HG03354 (cell line): ENCODE measurements at regions not wholly inside any gene's neighbourhood (a gene's known extent, or its start where the extent isn't known, plus 50 kb on each side); places are given as distances from the start of the nearest gene placed in this dataset.

Experiments
- ATAC-seq: cut with Tn5 transposase; IDR thresholded peaks from one replicate; pipeline ENCODE4 v1.9.1; 2021; ENCODE audit warnings: mild to moderate bottlenecking; ENCODE audit not compliant: unreplicated experiment, poor library complexity, severe bottlenecking

DNA sequence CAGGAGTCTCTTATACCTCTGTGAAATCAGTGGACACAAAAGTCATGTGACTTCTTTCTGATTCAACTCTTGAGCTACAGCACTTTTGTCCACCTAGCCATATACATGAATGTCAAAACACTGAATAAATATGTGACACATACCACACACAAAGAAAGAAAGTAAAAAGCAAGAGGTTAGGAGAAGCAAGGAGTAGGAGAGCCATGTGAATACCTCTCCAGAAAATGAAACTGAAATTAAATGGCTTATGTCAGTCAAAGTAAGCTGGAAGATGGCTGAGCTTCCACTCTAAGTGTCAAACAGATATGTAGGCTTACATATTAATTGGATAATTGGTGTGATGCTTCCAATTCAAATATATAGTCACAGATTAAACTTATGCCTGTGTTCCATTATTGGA, 1050.5 kb downstream of the BCL11A start:
- ATAC-seq: no peak

DNA sequence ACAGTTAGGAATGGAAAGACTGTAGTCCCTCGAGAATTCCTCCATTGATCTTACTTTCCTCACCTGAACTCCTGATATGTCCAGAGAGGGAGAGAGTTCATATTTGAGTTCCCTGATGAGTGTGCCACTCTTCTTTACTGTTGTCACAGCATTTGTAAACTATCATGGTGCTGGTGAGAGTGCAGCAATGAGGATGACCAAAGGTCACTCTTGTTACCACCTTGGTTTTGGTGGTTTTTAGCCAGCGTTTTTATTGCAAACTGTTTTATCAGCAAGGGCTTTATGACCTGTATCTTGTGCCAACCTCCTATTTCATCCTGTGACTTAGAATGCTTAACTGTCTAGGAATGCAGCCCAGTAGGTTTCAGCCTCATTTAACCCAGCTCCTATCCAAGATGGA, 1062.5 kb downstream of the BCL11A start:
- no peak for ATAC-seq

DNA sequence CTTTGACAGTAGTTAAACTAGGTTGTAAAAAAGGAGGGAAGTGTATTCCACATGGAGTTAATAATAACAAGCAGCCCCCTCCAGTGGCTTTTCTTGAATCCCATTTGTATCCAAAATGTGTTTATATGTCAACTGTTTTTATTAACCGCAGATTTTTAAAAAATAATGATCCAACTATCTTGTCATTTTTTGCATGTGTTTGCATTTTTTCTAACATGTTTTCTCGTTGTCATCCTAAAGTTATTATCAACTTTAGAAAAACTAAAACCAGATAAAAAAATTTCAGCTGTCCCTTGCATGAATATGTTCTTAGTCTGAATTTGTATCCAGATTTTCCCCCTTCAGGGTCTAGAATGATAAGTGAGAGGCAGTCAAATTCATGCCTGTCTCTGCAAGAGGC, 1063.3 kb downstream of the BCL11A start:
- ATAC-seq: no peak

DNA sequence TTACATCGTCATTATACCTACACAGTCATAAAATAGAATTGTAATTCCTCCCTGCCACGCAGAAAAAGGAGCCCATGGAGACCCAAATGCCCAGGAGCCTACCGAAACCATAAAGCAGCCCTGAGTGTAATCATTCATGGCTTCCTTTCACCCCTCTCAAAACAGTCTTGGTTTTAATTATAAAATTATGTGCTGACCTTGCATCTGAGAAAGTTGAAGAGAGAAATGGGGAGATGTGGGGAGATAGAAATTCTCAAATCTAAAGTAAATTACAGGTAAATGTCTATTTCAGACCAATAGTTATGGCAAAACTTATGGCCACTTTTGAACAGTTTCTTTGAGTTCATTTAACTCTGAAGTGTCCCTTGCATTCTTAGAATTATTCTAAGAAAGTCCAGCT, 1068.8 kb downstream of the BCL11A start:
- ATAC-seq: no peak

DNA sequence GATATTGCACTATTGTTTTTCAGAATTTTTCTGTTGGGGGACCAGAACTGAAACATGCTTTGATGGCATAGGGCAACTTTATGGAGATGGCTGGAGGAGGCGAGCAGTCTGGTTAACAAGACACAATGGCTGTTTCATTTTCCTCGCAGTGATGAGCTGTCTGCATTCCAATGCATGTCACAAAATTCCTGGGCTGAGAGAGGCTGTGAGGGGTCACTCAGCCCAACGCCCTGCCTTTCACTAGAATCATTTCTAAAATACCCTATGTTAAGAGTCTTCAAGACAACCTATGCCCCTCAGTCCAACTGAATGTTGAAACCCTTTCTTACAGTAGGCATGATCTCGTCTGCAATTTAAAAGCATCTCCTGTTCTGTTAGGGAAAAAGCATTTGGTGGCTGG, 1090.0 kb downstream of the BCL11A start:
- no peak for ATAC-seq

DNA sequence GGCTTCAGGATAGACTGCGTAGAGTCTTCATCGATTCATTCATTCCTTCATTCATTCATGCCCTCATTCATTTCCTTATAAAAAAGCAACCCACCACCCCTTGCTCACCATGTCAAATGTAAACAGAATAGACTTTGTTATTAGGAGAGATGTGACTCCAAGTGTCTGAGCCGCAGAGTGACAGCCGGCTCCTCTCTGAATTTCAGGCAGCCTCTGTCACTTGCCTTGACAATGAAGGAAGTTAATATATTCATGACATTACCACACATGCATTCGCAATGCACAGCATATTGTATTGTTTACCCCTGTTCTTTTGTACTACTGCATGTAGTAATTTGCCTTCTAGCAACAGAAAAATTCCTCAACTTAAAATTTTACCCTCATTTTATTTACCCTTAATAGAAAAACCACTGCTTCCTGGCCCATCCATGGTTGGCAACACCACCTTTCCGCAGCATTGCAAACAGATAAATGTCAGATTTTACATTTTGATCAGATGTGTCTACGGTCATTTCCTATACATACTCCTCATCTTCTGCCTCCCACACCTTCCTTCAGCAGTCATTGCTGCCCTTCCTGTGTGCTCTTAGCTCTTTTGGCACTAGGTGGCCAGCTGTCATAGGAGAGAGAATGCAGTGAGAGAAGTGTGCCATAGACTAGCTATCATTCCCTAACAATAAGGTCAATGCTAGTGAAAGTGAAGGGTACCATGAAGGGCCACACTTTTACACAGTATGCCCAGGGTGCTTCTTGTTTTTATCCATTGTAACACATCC, 1090.8 kb downstream of the BCL11A start:
- no peak for ATAC-seq

DNA sequence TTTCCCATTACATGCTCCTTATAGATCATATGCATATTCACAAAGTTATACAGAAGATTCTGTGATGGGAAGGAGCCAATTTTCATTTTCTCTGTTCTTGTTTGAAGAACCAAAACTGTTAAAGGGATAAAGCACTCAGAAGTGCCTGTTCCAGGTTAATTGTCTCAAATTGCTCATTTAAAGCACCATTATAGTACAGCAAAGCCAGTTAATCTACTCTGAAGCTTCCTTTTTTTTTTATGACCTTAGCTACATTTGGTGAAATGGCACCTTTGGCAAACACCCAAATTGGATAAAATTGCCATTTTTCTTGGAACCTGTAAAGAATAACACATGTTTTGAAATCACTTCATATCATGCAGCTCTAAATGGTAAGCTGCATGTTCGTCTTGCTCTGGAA, 1092.3 kb downstream of the BCL11A start:
- ATAC-seq: no peak

DNA sequence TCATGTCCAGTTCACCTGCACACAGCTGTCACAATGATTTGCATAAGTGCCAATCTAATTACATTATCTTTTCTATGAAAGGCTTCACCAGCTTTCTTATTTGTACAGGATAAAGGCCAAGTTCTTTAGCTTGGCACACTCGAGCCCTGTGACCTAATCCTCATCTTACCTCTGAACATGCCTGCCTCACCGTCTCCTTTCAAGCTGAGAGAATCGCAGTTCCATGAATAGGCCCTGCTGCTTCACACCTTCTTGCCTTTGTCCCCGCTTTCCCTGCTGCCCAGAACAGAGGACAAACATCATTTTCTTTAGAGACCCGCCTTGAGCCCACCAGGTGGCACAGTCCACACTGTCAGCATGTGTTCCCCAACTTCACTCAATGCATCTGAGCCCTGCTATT, 1094.7 kb downstream of the BCL11A start:
- ATAC-seq: no peak

DNA sequence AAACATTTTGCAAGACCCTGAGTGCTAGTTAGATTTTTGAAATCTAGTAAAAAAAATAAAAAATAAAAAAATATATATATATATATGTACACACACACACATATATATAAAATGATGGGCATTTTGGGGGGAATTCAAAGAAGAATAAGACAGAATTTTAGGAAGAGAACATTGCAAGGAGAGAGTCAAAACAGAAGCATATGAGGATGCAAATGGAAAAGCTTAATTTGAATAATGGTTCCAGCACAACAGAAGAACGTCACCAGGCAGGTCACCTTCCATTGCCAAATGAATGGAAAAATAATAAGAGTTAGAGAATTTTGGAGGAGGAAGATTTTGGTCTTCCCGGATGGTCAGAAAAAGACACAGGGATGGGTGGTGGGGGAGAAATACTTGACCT, 1097.2 kb downstream of the BCL11A start:
- no peak for ATAC-seq

DNA sequence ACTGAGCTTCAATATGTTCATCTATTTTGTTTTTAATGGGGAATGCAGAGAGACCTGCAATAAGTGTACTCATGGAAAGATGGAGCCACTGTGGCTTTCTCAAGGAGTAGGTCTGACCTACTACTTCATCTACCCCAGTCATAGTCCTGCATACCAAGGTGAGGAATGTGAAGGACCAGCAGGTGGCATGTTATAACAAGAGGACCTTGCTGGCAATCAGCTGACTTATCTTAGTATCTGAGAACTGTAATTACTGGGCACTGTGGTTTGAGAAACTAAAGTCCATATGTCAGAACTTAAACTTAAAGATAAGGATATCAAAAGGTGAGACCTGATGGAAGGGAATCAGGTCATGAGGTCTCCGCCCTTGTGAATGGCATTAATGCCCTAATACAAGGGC, 1104.2 kb downstream of the BCL11A start:
- no peak for ATAC-seq

DNA sequence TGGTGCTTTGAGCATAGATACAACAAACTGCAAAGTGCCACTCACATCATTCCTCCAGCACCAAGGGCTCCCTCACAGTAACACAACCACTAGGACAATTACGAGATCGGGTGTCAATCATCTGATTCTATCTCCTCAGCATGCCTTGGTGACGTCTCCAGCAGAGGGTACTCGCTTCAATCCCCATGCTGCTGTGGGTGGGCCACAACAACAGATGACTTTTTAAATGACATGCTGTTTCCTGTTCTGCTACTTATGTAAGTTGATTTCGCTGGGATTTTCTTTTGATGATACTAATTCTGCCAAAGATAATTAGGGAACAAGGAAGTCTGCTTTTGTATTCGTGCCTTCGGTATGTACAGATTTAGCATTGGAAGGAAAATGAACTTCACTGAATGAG, 1113.0 kb downstream of the BCL11A start:
- ATAC-seq: no peak

DNA sequence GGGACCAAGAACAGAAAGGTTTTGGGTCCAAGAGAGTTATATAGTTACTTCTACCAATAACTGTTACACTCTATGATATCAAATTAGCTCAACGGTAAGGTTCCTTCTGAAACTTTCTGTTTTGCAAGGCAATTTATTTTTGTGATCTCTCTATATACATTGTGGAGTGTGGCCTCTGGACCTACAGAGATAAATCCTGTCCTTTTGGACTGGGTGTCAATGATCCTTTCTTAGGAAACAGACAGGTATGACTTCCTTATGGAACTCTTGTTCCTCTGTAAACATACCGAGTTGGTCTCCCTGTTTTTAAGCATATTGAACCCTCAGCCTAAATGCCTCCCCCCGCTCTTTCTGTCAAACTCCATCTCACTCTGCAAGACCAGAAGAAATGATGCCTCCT, 1117.8 kb downstream of the BCL11A start:
- ATAC-seq: no peak

DNA sequence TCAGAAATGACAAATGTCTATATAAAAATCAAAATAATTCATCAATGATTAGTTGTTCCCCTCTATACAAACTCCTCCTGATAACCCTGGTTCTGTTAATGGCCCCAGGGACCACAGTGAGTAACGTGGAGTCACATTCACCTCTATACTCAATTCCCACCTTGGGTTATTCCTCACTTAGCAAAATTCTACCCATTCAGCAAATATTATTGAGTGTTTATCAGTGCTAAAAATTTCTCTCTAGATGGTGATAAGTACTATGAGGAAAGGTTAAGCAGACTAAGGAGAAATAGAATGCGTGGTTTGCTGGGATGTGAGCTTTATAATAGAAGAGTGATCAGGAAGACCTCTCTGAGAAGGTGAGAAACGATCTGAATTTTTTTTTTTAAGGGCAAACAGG, 1124.5 kb downstream of the BCL11A start:
- no peak for ATAC-seq

DNA sequence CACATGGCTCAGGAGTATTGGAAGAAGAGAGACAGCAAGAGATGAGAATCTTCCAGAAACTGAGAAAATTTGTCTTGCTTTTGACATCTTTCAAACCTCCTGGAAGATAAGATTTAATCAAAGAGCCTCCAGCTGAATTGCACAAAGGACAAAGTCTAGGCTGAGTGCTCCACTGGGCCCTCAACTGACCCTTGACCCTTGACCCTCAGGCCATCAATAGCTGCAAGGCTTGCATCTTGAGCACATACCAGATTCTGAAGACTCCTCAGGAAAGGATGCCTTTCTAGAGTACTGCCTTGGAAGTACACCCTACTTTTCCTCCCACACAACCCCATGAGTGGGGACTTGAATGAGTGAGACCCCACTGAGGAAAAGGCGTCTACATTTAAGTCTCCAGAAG, 1125.5 kb downstream of the BCL11A start:
- ATAC-seq: no peak

DNA sequence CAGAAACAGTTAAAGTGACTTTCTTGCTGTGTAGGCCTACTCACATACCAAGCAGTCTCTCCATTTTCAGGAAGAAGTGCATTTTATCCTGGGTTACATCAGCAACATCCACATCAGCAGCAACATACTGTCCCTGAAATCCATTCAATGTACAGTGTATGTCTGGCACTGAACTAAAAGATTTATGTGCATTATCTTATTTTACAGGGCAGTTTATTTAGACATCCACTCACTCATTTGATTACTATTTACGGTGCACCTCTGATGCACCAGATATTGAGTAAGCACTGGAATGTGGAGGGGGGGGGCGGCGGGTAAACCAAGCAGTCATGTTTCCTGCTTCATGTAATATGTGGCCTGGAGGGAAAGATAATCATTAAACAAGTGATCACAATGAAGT, 1128.2 kb downstream of the BCL11A start:
- ATAC-seq: no peak

DNA sequence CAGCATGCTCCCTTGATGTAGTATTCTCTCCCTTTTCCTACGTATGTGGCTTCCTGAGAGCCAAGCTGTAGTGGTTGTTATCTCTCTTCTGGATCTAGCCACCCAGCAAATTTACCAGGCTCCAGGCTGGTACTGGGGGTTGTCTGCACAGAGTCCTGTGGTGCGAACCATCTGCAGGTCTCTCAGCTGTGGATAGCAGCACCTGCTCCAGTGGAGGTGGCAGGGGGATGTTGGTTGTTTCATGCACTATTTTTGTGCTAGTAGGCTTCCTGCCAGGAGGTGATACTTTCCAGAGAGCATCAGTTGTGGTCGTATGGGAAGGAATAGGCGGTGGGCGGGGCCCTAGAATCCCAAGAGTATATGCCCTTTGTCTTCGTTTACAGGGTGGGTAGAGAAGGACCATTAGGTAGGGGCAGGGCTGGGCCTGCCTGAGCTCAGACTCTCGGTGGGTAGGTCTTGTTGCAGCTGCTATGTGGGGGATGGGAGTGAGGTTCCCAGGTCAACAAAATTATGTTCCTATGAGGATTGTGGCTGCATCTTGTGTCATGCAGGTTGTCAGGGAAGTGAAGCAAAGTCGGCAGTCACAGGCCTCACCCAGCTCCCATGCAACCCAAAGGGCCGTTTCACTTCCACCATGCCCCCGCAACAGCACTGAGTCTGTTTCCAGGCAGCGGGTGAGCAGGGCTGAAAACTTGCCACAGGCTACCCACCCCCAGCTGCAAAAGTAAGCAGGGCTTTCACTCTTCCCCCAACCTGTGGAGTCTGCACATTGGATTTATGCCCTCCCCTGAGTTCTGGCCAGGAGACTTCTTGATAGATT, 1139.5 kb downstream of the BCL11A start:
- ATAC-seq: no peak

DNA sequence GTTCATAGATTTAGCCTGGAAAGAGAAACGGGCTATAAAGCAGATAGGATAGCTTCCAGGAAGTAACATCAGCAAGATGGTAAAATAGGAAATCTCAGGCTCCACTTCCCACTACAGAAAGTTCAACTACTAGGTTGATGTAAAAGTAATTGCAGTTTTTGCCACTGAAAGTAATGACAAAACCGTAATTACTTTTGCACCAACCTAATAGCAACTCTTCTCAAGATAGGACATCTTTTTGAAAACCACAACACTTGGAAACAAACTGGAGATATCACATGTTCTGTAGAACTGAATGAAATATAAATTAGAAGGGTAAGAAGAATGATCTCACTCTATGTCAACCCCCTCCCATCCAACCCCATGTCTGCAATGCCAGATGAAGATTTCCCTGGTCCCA, 1154.3 kb downstream of the BCL11A start:
- ATAC-seq: no peak

DNA sequence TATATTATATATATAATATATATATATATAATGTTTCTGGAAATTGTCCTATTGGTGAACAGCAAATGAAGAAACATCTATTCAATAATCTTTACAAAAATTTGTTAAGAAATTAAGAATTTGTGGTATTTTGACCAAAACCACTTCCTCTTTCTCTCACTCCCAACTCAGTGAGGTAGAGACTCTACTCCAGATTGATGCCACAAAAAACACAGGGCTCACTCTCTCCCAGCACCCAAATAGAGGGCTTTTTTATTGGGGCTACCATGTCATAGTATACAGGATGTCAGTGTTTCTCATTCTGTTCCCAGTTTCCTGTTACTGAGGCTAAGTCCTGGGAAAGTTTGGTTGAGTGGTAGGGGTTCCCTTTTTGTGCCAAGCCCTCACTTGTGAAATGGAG, 1155.4 kb downstream of the BCL11A start:
- ATAC-seq: no peak

DNA sequence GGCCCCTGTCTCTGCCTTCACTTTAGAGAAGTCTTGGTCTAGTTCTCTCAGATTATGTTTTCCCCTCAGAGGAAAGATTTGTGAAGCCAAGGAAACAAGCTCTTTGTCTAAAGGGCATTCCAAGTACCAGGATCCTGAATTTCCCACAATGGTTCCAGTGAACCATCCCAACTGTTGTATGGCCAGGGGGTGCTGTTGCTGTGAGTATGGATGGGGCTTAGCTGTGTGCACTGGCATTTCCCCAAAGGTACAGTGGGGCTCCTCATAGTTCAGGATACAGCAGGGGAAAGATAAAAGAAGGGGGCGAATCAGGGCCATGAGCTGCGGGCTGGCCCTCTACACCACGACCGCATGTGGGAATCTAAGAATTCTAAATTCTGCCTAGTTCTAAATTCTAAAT, 1154.0 kb upstream of the FANCL start:
- ATAC-seq: no peak

DNA sequence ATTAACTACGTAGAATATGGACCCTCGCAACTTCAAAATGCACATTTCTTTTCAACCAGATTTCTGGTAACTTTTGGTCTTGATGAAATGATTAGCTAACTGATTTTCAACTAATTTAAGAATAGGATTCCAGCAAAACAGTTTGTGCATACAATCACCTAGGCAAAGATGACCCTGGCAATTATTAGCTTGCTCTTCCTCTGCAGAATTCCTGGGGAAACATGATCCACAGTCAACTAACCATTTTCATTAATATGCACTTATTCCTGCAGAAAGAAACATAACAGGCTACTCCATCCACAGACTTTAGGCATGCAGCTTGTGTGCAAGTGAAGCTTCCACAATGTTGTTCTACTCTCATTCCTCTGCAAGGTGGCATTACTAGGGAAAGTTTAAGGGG, 1150.8 kb upstream of the FANCL start:
- no peak for ATAC-seq

DNA sequence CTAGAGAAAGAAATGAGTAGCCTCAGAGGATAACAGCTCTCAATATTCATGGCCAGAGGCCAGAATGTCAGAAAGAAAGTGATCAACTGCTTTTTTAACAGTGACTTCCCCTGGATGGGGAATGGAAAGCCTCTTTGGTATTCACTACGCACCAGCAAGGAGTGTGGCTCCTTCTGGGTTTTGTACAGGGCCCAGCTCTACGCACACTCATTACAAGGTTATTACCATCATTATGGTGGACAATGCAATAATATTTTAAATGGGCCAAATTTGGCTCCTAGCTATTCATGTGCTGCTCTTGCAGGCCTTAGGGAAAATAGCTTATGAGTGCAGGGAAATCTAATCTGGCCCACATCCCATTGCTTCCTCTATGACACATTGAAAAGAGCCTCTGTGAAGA, 1149.5 kb upstream of the FANCL start:
- ATAC-seq: no peak
